ENCODE measurements at regions not wholly inside any gene's neighbourhood (a gene's known extent, or its start where the extent isn't known, plus 50 kb on each side); places are given as distances from the start of the nearest gene placed in this dataset.

DNA sequence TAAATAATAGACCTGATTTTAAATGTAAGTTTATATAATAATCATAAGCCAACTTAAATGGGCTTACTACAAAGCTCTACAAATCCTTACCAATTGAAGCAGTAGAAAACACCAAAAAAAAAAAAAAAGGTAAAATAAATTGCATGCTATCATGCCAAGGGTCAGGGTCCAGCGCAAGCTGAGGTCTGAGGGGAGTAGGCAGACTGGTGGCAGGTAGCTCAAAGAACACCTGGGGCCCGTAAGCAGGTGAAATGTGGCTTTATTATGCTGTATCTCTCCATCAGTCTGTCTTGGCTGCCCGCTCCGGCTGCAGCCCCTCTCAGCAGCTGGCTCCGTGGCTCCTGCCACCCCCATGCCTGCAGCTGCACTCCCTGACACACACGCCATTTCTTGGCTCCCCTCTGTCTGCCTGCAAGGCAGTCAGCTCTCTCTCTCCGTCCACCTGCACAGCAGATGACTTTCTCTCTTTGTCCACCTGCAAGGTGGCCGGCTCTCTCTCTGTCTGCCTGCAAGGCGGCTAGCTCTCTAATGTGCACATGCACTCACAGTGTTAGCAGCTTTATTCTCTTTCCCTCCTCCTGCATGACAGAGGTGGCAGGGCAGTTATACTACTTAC lies 209.4 kb upstream of the UGT8 start:
- no peak overlapping the region for H3K4me3 ChIP-seq (ENCODE audit: low read depth, low read length)
- DNase-seq (ENCODE audit: low read depth) = no peak
- TF ChIP-seq, protein P1, sequence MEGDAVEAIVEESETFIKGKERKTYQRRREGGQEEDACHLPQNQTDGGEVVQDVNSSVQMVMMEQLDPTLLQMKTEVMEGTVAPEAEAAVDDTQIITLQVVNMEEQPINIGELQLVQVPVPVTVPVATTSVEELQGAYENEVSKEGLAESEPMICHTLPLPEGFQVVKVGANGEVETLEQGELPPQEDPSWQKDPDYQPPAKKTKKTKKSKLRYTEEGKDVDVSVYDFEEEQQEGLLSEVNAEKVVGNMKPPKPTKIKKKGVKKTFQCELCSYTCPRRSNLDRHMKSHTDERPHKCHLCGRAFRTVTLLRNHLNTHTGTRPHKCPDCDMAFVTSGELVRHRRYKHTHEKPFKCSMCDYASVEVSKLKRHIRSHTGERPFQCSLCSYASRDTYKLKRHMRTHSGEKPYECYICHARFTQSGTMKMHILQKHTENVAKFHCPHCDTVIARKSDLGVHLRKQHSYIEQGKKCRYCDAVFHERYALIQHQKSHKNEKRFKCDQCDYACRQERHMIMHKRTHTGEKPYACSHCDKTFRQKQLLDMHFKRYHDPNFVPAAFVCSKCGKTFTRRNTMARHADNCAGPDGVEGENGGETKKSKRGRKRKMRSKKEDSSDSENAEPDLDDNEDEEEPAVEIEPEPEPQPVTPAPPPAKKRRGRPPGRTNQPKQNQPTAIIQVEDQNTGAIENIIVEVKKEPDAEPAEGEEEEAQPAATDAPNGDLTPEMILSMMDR (IDR thresholded peaks at IDR 0.05; ENCODE audit: low read depth, low read length) = no peak
- TF ChIP-seq POLR2A (IDR thresholded peaks at IDR 0.05; ENCODE audit: extremely low read depth, insufficient read length) (no peak), MYC (IDR thresholded peaks at IDR 0.05; ENCODE audit: low read depth, low read length) (no peak)
- TF ChIP-seq, protein P2, sequence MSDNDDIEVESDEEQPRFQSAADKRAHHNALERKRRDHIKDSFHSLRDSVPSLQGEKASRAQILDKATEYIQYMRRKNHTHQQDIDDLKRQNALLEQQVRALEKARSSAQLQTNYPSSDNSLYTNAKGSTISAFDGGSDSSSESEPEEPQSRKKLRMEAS (IDR thresholded peaks at IDR 0.05; ENCODE audit: low read depth, low read length) = no peak

DNA sequence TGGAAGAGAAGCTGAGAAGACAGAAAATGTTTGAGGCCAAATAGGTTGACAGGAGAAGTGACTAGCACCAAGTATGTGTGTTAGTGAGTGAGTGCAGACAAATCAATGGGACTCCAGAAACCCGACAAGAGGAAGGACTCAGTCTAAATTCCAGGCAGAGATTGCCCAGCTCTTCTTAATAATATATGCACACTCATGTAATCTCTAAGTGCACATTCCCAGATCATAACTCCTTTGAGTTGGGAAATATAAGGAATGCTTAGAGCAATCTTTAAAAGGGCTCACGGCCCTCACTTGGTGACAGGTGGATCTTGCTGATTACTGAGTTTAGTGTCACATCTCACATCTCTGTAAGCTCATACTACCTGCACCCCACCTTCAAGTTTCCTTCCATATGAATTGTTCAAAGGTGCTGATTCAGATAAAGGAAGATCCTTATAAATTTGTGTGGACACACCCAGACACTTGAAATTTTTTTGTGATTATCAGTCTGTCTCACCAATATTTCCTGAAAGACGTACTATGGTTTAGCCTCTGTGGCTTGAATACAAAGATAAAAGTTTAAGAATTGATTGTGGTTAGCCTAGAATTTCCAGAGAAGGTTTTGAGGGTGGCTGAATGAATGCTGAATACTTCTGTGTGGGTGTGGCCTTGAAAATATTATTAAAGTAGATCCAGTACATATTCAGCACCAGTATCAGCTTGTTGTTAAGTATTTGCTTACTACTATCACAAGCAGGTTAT lies 205.1 kb upstream of the UGT8 start:
- DNase-seq (ENCODE audit: low read depth) = no peak
- TF ChIP-seq, protein P1 (IDR thresholded peaks at IDR 0.05; ENCODE audit: low read depth, low read length) = no peak
- no peak overlapping the region for H3K4me3 ChIP-seq (ENCODE audit: low read depth, low read length)

DNA sequence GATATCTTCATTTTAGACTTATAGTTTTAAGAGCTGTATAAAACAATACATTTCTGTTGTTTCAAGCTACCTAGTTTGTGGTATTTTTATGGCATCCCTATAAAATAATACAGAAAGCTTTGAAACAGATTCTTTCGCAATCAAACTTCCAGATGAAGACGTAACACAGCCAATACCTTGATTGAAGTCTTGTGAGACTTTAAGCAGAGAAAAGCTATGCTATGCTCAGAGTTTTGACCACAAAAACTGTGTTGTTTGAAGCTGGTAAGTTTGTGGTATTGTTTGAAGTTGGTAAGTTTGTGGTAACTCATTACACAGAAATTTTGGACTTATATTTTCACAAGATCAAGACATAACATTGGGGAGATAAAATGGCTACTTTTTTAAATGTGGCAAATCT lies 201.8 kb upstream of the UGT8 start:
- no peak overlapping the region for H3K4me3 ChIP-seq (ENCODE audit: low read depth, low read length)
- TF ChIP-seq, protein P2 (IDR thresholded peaks at IDR 0.05; ENCODE audit: low read depth, low read length) = no peak
- TF ChIP-seq, protein P1 (IDR thresholded peaks at IDR 0.05; ENCODE audit: low read depth, low read length) = no peak
- TF ChIP-seq MYC (IDR thresholded peaks at IDR 0.05; ENCODE audit: low read depth, low read length) (no peak), POLR2A (IDR thresholded peaks at IDR 0.05; ENCODE audit: extremely low read depth, insufficient read length) (no peak)
- DNase-seq (ENCODE audit: low read depth) = no peak

DNA sequence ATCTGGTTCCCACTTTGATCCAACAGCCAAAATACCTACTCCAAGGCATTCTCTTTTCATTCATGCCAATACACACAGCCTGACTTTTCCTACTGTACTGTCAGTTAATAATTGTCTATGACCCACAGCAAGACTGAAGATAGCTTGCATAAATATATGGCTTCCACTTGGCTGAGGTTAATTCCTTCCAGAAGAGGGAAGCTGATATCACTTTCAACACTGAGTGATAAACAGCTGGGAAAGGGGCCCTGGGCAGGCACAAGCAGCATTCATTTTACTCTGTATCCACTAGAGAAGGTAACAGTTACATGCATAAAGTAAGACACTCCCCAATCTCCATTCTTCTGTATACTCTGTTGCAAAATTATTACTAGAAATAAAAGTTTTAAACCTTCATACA lies 200.2 kb upstream of the UGT8 start:
- no peak for DNase-seq (ENCODE audit: low read depth)
- H3K4me3 ChIP-seq (ENCODE audit: low read depth, low read length) = no peak overlapping the region
- TF ChIP-seq, protein P1 (IDR thresholded peaks at IDR 0.05; ENCODE audit: low read depth, low read length) = no peak
- TF ChIP-seq MYC (IDR thresholded peaks at IDR 0.05; ENCODE audit: low read depth, low read length) = no peak
- TF ChIP-seq, protein P2 (IDR thresholded peaks at IDR 0.05; ENCODE audit: low read depth, low read length) = no peak
- TF ChIP-seq POLR2A (IDR thresholded peaks at IDR 0.05; ENCODE audit: extremely low read depth, insufficient read length) = no peak

DNA sequence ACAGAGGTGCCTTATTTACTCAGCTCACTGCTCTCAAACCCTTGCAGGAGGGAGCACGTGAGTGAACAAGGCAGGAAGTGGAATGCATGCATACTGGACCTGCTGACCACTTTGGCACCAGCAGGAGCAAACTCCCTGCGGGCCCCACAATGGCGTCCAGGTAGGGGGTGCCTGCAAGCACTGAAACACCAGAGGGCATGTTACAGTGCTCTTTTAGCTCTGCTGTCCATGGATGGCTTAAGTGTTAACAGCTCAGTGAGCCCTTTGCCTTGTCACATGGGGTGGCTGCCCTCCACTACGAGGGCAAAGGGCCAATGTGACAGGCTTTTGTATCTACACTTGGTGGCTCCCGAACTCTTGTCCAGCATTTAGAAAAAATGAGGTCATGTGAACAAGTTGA lies 199.5 kb upstream of the UGT8 start:
- DNase-seq (ENCODE audit: low read depth) = no peak
- no peak overlapping the region for H3K4me3 ChIP-seq (ENCODE audit: low read depth, low read length)
- TF ChIP-seq, protein P2 (IDR thresholded peaks at IDR 0.05; ENCODE audit: low read depth, low read length) = no peak
- TF ChIP-seq, protein P1 (IDR thresholded peaks at IDR 0.05; ENCODE audit: low read depth, low read length) = no peak
- TF ChIP-seq POLR2A (IDR thresholded peaks at IDR 0.05; ENCODE audit: extremely low read depth, insufficient read length) (no peak), MYC (IDR thresholded peaks at IDR 0.05; ENCODE audit: low read depth, low read length) (no peak)
